ENCODE measurements at regions not wholly inside any gene's neighbourhood (a gene's known extent, or its start where the extent isn't known, plus 50 kb on each side); places are given as distances from the start of the nearest gene placed in this dataset.

DNA sequence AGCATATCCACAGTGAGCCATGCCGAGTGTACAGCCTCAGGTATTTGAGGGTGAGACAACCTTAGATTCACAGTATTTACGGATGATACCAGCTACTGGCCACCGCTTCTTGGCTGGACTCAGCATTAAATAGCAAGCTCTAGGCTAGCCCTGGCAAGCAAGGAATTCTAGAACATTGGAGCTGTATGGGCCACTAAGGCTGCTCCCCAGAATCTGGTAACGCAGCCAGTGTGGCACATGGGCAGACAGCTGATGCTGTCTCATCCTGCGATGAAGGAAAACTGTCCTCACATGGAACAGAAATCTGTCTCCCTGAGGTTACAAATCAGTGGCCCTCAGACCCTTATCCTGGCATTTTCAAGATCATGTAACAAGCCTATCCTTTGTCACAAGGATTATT, 57.6 kb upstream of the RGMA start:
- ATAC-seq = no peak
- TF ChIP-seq, protein P1, sequence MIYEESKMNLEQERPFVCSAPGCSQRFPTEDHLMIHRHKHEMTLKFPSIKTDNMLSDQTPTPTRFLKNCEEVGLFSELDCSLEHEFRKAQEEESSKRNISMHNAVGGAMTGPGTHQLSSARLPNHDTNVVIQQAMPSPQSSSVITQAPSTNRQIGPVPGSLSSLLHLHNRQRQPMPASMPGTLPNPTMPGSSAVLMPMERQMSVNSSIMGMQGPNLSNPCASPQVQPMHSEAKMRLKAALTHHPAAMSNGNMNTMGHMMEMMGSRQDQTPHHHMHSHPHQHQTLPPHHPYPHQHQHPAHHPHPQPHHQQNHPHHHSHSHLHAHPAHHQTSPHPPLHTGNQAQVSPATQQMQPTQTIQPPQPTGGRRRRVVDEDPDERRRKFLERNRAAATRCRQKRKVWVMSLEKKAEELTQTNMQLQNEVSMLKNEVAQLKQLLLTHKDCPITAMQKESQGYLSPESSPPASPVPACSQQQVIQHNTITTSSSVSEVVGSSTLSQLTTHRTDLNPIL (CRISPR knock-in tag; IDR thresholded peaks at IDR 0.05; ENCODE audit: low read depth) = no peak
- TF ChIP-seq, protein P2, sequence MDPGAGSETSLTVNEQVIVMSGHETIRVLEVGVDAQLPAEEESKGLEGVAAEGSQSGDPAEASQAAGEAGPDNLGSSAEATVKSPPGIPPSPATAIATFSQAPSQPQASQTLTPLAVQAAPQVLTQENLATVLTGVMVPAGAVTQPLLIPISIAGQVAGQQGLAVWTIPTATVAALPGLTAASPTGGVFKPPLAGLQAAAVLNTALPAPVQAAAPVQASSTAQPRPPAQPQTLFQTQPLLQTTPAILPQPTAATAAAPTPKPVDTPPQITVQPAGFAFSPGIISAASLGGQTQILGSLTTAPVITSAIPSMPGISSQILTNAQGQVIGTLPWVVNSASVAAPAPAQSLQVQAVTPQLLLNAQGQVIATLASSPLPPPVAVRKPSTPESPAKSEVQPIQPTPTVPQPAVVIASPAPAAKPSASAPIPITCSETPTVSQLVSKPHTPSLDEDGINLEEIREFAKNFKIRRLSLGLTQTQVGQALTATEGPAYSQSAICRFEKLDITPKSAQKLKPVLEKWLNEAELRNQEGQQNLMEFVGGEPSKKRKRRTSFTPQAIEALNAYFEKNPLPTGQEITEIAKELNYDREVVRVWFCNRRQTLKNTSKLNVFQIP (CRISPR knock-in tag; IDR thresholded peaks at IDR 0.05; ENCODE audit: borderline replicate concordance, low read depth) = no peak

DNA sequence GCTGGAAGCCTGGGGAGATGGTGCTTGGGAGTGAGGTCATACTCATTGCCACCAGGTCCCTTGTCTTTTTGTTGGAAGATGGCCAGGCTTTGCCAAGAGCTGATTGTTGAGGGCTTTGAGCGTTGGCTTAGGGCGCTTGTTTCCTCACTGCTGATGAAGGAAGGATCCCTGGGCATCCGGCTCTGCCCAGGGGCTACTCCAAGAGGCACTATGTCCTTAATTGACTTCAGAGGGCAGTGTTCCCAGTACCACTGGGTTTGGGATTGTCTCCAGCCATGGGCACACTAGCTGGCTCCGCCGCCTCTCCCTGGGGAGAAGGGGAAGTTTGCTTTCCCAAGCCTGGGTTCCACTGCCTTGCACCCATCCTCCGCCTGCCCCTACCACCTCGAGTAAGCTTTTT, 57.2 kb upstream of the RGMA start:
- TF ChIP-seq, protein P3, sequence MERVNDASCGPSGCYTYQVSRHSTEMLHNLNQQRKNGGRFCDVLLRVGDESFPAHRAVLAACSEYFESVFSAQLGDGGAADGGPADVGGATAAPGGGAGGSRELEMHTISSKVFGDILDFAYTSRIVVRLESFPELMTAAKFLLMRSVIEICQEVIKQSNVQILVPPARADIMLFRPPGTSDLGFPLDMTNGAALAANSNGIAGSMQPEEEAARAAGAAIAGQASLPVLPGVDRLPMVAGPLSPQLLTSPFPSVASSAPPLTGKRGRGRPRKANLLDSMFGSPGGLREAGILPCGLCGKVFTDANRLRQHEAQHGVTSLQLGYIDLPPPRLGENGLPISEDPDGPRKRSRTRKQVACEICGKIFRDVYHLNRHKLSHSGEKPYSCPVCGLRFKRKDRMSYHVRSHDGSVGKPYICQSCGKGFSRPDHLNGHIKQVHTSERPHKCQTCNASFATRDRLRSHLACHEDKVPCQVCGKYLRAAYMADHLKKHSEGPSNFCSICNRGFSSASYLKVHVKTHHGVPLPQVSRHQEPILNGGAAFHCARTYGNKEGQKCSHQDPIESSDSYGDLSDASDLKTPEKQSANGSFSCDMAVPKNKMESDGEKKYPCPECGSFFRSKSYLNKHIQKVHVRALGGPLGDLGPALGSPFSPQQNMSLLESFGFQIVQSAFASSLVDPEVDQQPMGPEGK (CRISPR knock-in tag; IDR thresholded peaks at IDR 0.05; ENCODE audit: borderline replicate concordance) = no peak
- TF ChIP-seq ZNF565 (CRISPR knock-in tag; conservative IDR thresholded peaks at IDR 0.05; ENCODE audit: low read depth) (no peak), ZFP30 (CRISPR knock-in tag; IDR thresholded peaks at IDR 0.05) (no peak), RARB (CRISPR knock-in tag; IDR thresholded peaks at IDR 0.05) (no peak), ARNTL (CRISPR knock-in tag; IDR thresholded peaks at IDR 0.05; ENCODE audit: borderline replicate concordance, low read depth) (no peak), ZNF70 (CRISPR knock-in tag; IDR thresholded peaks at IDR 0.05) (no peak), GLIS3 (CRISPR knock-in tag; IDR thresholded peaks at IDR 0.05) (no peak), ISL1 (CRISPR knock-in tag; IDR thresholded peaks at IDR 0.05) (no peak), TCF4 (CRISPR knock-in tag; IDR thresholded peaks at IDR 0.05; ENCODE audit: borderline replicate concordance) (no peak), CSDC2 (CRISPR knock-in tag; IDR thresholded peaks at IDR 0.05) (no peak), ZC3H10 (CRISPR knock-in tag; IDR thresholded peaks at IDR 0.05) (no peak), BACH2 (CRISPR knock-in tag; IDR thresholded peaks at IDR 0.05; ENCODE audit: borderline replicate concordance) (no peak), ZNF8 (CRISPR knock-in tag; IDR thresholded peaks at IDR 0.05) (no peak), PPARA (CRISPR knock-in tag; IDR thresholded peaks at IDR 0.05; ENCODE audit: borderline replicate concordance) (no peak), TOX (CRISPR knock-in tag; IDR thresholded peaks at IDR 0.05; ENCODE audit: borderline replicate concordance) (no peak)
- TF ChIP-seq, protein P1 (CRISPR knock-in tag; IDR thresholded peaks at IDR 0.05; ENCODE audit: low read depth) = no peak
- TF ChIP-seq, protein P4, sequence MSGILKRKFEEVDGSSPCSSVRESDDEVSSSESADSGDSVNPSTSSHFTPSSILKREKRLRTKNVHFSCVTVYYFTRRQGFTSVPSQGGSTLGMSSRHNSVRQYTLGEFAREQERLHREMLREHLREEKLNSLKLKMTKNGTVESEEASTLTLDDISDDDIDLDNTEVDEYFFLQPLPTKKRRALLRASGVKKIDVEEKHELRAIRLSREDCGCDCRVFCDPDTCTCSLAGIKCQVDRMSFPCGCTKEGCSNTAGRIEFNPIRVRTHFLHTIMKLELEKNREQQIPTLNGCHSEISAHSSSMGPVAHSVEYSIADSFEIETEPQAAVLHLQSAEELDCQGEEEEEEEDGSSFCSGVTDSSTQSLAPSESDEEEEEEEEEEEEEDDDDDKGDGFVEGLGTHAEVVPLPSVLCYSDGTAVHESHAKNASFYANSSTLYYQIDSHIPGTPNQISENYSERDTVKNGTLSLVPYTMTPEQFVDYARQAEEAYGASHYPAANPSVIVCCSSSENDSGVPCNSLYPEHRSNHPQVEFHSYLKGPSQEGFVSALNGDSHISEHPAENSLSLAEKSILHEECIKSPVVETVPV (CRISPR knock-in tag; IDR thresholded peaks at IDR 0.05) = no peak
- TF ChIP-seq, protein P2 (CRISPR knock-in tag; IDR thresholded peaks at IDR 0.05; ENCODE audit: borderline replicate concordance, low read depth) = no peak
- no peak for ATAC-seq

DNA sequence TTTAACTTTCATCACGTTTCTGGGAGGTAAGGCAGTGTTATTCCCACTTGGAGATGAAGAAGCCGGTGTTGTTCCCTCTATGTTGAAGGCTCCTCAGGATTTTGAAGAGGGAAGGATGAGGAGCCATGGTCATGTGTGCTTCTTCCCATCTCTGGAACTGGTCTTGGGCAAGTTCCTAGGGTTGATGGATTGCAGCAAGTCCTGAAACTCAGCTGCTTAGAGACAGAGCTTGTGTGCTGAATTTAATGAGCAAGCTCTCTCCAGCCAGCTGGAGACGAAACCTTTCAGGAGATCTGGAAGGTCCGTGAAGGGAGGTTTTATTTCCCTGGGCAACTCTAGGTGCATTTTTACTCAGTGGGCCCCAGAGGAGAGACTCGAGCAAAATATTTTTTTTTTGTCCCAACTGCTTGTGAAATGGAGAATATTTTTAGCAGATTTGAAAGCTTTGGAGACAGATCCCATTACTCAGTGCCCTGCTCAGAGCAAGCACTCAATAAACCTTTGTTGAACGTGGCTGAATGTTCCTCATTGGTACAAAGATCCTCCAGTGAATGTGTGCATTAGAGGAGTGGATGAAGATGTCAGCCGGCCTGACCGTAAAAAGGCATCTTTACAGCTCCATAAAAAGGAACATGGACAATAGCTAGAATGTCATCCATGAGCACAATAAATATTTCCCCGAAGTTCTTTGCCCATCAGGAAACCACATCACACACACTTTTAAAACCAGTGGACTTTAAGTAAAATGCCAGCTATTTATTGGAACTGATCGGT, 55.6 kb upstream of the RGMA start:
- no peak for ATAC-seq
- no peak for TF ChIP-seq BACH2 (CRISPR knock-in tag; IDR thresholded peaks at IDR 0.05; ENCODE audit: borderline replicate concordance)
- no peak for TF ChIP-seq ESRRG (CRISPR knock-in tag; IDR thresholded peaks at IDR 0.05)
- TF ChIP-seq CSDC2 (CRISPR knock-in tag; IDR thresholded peaks at IDR 0.05) = no peak
- no peak for TF ChIP-seq ZNF8 (CRISPR knock-in tag; IDR thresholded peaks at IDR 0.05)
- no peak for TF ChIP-seq RARB (CRISPR knock-in tag; IDR thresholded peaks at IDR 0.05)
- TF ChIP-seq, protein P3 (CRISPR knock-in tag; IDR thresholded peaks at IDR 0.05; ENCODE audit: borderline replicate concordance) = no peak
- TF ChIP-seq ZC3H10 (CRISPR knock-in tag; IDR thresholded peaks at IDR 0.05) = no peak
- TF ChIP-seq TOX (CRISPR knock-in tag; IDR thresholded peaks at IDR 0.05; ENCODE audit: borderline replicate concordance) = no peak
- no peak for TF ChIP-seq GLIS3 (CRISPR knock-in tag; IDR thresholded peaks at IDR 0.05)
- TF ChIP-seq ZNF565 (CRISPR knock-in tag; conservative IDR thresholded peaks at IDR 0.05; ENCODE audit: low read depth) = no peak
- TF ChIP-seq, protein P2 (CRISPR knock-in tag; IDR thresholded peaks at IDR 0.05; ENCODE audit: borderline replicate concordance, low read depth) = no peak
- TF ChIP-seq ZFP3 (CRISPR knock-in tag; IDR thresholded peaks at IDR 0.05) = no peak
- no peak for TF ChIP-seq SNAI2 (CRISPR knock-in tag; IDR thresholded peaks at IDR 0.05)
- TF ChIP-seq, protein P1 (CRISPR knock-in tag; IDR thresholded peaks at IDR 0.05; ENCODE audit: low read depth) = no peak
